ENCODE measurements at regions not wholly inside any gene's neighbourhood (a gene's known extent, or its start where the extent isn't known, plus 50 kb on each side); places are given as distances from the start of the nearest gene placed in this dataset.

- no peak for DNase-seq (ENCODE audit: low read depth in 2 of 2, low spot score in 1 of 2)
Observed at GRCh38 chr4:3831529-3832150, 65.5 kb downstream of the ADRA2C start.

DNA sequence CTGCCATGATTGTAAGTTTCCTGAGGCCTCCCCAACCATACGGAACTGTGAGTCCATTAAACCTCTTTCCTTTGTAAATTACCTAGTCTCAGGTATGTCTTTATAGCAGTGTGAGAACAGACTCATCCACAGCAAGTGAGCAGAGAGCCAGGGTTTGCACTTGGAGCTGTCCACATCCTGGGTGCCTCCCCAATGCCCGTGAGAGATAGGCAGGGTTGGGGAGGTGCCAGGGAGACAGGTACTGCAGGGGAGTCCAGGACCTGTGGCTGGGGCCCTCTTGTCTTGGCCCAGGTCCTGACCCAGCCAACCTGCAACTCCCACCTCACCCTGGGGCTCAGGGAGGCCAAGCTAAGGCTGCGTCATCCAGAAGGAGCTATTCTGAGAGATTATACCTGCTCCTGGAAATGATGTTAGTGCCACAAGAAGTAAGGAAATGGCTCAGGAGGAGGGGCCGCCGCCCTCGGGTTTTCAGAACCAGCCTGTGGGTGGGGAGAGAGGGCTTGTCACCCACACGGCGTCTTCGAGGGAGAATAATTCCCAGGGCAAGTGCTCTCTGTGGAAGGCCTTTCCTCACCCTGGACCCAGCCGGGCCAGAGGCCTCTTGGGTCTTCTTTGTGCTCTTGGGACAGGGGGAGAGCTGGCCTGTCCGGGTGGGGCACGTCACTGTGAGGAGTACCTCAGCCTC is 66.5 kb downstream of the ADRA2C start:
- no peak for DNase-seq (ENCODE audit: low read depth in 2 of 2, low spot score in 1 of 2)

GRCh38 chr4:3833326-3833989 is 67.3 kb downstream of the ADRA2C start:
- DNase-seq (ENCODE audit: low read depth in 2 of 2, low spot score in 1 of 2), result no peak

- DNase-seq (ENCODE audit: low read depth in 2 of 2, low spot score in 1 of 2), result no peak
Observed at GRCh38 chr4:3834186-3834662, 68.0 kb downstream of the ADRA2C start.

GRCh38 chr4:3834663-3835521 is 68.7 kb downstream of the ADRA2C start:
- no peak for DNase-seq (ENCODE audit: low read depth in 2 of 2, low spot score in 1 of 2)

GRCh38 chr4:3835527-3836405 is 69.6 kb downstream of the ADRA2C start:
- no peak for DNase-seq (ENCODE audit: low read depth in 2 of 2, low spot score in 1 of 2)

- no peak for DNase-seq (ENCODE audit: low read depth in 2 of 2, low spot score in 1 of 2)
Observed at GRCh38 chr4:3836406-3836755, 70.2 kb downstream of the ADRA2C start.

DNA sequence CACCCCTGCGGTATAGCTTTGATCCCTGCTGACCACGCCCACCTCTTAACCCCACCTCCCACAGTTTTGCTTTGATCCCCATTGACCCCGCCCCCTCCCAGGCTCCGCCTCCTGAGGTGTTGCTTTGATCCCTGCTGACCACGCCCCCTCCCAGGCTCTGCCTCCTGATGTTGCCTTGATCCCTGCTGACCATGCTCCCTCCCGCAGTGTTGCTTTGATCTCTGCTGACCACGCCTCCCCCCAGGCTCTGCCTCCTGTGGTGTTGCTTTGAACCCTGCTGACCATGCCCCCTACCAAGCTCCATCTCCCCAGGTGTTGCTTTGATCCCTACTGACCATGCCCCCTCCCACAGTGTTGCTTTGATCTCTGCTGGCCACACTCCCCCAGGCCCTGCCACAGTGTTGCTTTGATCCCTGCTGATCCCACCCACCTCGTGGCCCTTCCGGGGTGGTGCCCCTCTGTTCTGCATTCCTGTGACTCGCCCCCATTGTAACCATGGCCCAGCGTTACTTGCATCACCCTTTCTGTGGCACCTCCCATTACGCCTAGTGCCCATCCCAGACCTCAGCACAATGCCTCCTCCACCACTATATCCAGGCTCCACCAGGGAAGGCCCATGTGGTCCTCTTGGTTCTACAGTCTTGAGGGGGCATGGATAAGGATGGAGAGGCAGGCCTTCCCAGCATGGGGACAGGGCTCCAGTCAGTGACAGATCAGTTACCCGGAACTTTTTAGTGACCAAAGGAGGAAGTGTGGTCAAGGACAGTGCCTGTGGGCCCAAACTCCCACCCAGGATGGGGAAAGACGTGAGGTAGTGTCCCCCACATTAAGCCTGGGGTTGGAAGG is 70.8 kb downstream of the ADRA2C start:
- no peak for DNase-seq (ENCODE audit: low read depth in 2 of 2, low spot score in 1 of 2)

- no peak for DNase-seq (ENCODE audit: low read depth in 2 of 2, low spot score in 1 of 2)
Observed at GRCh38 chr4:3838437-3839380, 72.5 kb downstream of the ADRA2C start.

DNA sequence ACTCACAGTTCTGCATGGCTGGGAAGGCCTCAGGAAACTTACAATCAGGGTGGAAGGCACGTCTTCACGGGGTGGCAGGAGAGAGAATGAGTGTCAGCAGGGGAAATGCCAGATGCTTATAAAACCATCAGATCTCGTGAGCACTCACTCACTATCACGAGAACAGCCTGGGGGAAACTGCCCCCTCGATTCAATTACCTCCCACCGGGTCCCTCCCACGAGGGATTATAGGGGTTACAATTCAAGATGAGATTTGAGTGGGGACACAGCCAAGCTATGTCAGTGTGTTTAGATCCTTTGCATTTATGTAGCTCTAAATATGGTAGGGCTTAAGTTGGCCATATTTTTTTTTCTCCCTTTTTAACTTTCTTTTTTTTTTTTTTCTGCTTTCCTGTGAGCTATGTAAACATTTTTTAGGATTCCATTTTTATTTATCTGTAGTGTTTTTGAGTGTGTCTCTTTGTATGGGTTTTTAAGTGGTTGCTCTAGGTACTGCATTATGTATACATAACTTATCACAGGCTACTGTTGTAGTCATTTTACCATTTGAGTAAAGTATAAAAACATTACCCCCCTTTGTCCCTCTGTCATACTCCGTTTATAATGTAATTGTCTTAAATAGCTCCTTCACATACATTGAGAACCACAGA is 79.0 kb downstream of the ADRA2C start:
- no peak for DNase-seq (ENCODE audit: low read depth in 2 of 2, low spot score in 1 of 2)

- DNase-seq (ENCODE audit: low read depth in 2 of 2, low spot score in 1 of 2), result no peak
Observed at GRCh38 chr4:3845744-3846429, 79.7 kb downstream of the ADRA2C start.

DNA sequence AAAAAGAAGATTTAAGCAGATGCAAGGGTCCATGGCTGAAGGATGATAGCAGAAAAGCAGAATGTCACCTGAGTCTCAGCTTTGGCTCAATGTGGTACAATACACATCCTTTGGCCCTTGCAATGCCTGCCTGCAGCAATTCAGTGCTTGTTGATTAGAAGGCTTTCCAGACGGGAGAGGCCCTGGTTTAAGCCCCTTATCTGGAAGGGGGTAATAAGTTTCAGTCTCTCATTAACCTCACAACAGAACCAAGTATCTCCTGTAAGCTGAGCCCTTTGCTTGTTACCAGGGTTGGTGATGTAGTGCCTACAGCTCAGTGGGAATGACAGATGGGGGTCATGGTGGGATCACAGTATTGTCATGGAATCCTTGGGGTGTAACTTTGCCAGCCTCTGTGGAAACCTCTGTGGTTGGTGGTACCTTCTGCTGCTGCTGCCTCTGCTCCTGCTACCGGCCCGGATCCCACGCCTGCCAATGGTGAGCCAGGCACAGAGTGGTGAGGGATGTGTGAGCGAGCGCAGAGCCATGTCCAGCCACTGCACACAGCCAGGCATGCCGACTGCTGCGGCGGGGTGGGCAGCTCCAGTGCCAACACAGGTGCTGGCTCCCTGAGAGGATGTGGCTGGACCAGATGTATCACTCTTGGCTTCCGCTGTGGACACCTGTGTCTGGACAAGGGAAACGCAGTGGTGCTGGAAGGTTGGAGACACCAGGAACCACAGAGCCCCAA is 81.2 kb downstream of the ADRA2C start:
- no peak for DNase-seq (ENCODE audit: low read depth in 2 of 2, low spot score in 1 of 2)

- DNase-seq (ENCODE audit: low read depth in 2 of 2, low spot score in 1 of 2), result no peak
Observed at GRCh38 chr4:3848323-3848722, 82.1 kb downstream of the ADRA2C start.

GRCh38 chr4:3849140-3849539 is 83.0 kb downstream of the ADRA2C start:
- no peak for DNase-seq (ENCODE audit: low read depth in 2 of 2, low spot score in 1 of 2)

DNA sequence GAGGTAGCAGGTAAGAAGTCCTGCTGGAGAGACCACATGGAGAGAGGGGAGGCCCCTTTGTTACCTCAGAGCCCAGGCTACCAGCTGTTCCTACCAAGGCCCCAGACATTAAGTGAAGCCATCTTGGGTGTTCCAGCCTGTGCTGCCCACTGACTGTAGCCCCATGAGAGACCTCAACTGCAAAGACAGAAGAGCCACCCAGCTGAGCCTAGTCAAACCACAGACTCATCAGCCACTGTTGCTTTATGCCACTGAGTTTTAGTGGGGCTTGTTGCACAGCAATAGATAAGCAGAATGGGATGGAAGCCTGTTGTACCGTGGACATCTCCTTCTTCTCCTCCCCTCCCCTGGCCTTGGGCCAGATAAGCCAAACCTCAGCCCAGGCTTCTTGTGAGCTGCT is 83.9 kb downstream of the ADRA2C start:
- no peak for DNase-seq (ENCODE audit: low read depth in 2 of 2, low spot score in 1 of 2)

DNA sequence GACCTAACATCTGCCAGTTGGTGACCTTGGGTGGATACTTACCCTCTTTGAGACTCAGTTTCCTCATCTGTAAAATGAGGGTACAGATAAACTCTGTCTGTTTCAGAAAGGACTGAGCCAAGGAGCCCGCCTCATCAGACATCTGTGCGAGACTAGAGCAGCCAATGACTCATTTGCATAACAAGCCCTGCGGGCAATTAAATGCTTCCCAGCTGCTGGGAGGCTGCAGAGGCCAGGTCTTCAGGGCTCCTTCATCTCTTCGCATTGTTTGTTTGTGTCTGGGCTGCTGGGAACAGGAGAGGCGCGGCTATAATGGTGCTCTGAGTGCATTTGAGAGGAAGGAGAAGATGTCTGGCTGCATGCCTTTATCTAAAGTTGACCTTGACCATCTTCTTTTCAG is 85.0 kb downstream of the ADRA2C start:
- DNase-seq (ENCODE audit: low read depth in 2 of 2, low spot score in 1 of 2), result no peak

- no peak for DNase-seq (ENCODE audit: low read depth in 2 of 2, low spot score in 1 of 2)
Observed at GRCh38 chr4:3851881-3852280, 85.7 kb downstream of the ADRA2C start.

Measured in stimulated activated CD8-positive, alpha-beta memory T cell treated with anti-CD3 and anti-CD28 coated beads, Interleukin-4, amount 100 ng/mL, for 4 hours (primary cell).